ENCODE measurements at regions not wholly inside any gene's neighbourhood (a gene's known extent, or its start where the extent isn't known, plus 50 kb on each side); places are given as distances from the start of the nearest gene placed in this dataset.
"Not testable (repeated sequence)": the region's sequence is repeated elsewhere in the genome, so short reads cannot be mapped to it uniquely, and the experiment has no call there.

GRCh38 chr13:44676534-44676933 is 100.4 kb upstream of the TSC22D1 start:
- DNase-seq (ENCODE audit: extremely low read depth in 1 of 2, low read depth in 1 of 2), result no peak

GRCh38 chr13:44669534-44669933 is 93.4 kb upstream of the TSC22D1 start:
- no peak for DNase-seq (ENCODE audit: extremely low read depth in 1 of 2, low read depth in 1 of 2)

- no peak for DNase-seq (ENCODE audit: extremely low read depth in 1 of 2, low read depth in 1 of 2)
These were observed 92.6 kb upstream of the TSC22D1 start for GRCh38 chr13:44668688-44669087.

DNA sequence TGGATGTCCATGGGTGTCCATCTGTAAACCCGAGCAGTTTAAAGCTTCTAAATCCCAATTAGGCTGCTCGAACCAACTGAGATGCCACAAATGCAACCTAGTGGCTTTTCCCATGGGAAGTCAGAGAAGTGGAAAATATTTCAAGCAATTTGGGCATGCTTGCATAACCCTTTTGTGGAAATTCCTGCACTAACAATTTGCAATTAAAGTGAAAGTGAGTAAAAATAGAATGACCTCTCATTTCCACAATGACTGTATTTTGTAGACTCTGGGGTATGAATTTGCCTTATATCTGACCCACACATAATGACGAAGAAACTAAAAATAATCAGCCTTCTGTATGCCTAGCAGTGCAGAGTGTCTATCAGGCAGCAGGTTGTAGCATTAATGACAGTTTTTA is 91.8 kb upstream of the TSC22D1 start:
- DNase-seq (ENCODE audit: extremely low read depth in 1 of 2, low read depth in 1 of 2), result no peak

DNA sequence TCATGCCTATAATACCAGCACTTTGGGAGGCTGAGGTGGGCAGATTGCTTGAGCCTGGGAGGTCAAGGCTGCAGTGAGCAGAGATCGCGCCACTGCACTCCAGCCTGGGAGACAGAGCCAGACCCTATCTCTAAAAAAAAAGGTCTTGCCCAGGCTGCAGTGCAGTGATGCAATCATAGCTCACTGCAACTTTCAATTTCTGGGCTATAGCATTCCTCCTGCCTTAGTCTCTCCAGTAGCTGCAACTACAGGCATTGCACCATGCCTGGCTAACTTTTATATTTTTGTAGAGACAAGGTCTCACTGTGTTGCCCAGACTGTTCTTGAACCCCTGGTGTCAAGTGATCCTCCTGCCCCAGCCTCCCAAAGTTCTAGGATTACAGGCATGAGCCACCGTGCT is 90.4 kb upstream of the TSC22D1 start:
- not testable (repeated sequence) for DNase-seq (ENCODE audit: extremely low read depth in 1 of 2, low read depth in 1 of 2)

- no peak for DNase-seq (ENCODE audit: extremely low read depth in 1 of 2, low read depth in 1 of 2)
These were observed 88.2 kb upstream of the TSC22D1 start for GRCh38 chr13:44664308-44664707.

DNA sequence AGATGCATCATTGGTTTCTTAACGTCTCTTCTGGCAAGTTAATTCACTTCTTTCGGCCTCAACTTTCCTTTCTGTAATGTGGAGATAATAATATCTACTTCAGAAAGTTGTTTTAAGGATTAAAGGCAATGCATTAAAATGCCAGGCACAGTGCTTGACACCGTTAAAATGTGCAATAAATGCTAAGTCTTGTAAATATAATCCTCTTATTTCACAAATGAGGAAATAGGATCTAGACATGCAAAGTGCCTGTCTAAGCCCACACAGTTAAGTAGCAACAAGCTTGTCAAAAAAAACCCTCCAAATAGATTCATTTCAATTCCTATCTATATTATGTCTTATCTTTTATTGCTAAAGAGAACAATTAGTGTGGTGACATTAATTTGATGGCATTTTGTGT is 86.4 kb upstream of the TSC22D1 start:
- no peak for DNase-seq (ENCODE audit: extremely low read depth in 1 of 2, low read depth in 1 of 2)

DNA sequence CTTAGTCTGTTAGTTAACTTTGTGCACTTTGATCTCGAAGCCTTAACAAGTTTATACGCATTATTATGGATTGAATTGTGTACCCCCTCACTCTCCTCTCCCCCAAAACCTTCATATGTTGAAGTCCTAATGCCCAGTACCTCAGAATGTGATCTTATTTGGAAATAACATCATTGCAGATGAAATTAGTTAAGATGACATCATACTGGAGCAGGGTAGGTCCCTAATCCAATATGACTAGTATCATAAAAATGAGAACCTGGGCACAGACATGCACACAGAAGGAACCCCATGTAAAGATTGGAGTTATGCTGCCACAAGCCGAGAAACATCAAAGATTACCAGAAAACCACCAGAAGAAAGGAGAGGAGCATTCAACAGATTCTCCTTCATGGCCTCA is 85.8 kb upstream of the TSC22D1 start:
- DNase-seq (ENCODE audit: extremely low read depth in 1 of 2, low read depth in 1 of 2), result no peak

DNA sequence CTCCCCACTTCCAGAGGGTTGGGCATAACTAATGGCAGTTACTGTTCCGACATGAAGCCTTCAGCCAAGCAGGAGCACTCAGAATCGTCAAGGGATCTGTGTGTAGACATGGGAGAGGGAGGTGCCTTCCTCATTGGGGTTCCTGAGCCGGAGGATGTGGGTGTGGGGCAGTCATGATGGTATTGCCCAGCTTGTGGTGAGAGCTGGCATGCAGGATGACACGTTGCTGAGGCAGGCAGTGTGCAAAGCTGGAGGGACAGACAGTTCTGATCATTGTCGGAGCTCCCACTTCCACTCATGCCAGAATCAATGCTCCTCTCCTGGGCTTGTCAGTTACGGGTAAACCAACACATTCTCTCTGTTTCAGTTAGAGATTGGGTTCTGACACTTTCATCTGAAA is 83.9 kb upstream of the TSC22D1 start:
- DNase-seq (ENCODE audit: extremely low read depth in 1 of 2, low read depth in 1 of 2), result no peak

DNA sequence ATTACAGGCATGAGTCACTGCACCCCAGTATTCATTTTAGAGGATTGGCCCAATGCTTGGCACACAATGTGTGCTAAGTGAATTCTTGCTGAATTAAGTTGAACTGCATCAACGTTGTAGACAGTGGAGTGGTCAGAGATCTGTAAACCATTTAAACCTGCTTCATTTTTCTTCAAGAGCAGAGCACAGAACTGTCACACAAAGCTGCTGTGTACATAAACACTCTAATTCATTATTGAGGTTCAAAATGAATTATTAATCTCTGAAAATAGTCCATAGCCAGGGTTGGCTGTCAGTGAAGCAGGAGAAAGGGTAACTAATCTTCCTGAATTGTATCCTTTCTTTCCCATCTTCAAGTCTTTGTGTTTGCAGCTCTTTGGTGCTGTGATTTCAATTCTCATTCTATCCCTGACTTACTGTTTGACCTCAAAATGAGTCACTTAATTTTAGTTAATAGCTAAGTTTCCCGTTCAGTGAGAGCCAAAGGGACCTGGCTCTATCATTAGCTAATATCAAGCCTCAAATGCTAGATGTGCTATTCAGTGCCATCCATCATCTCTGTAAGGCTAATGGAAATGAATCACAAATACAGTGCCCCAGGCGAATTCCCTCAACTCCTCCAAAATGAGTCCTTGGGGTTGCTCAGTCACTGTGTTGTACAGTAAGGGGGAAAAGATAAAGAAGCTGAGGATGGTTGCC is 77.0 kb upstream of the TSC22D1 start:
- no peak for DNase-seq (ENCODE audit: extremely low read depth in 1 of 2, low read depth in 1 of 2)

DNA sequence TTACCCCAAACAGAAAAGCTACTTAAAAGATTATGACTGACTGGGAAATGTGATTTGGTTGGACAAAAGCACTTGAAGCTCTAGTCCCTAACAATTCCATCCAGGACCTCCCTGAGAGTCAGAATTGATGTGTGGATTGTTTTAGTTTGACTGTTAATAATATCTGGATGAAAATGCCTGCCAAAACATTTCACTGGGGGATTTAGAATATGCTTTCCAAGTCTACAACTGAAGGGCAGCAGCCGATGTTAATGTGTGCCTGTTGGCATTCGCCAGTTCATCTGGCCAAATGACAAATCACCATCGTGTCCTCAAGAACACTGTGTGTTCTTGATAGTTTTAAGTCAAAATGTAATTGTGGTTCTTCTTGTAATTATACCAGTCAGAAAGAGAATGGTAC is 76.0 kb upstream of the TSC22D1 start:
- no peak for DNase-seq (ENCODE audit: extremely low read depth in 1 of 2, low read depth in 1 of 2)

- DNase-seq (ENCODE audit: extremely low read depth in 1 of 2, low read depth in 1 of 2), result no peak
These were observed 75.6 kb upstream of the TSC22D1 start for GRCh38 chr13:44651724-44652123.

DNA sequence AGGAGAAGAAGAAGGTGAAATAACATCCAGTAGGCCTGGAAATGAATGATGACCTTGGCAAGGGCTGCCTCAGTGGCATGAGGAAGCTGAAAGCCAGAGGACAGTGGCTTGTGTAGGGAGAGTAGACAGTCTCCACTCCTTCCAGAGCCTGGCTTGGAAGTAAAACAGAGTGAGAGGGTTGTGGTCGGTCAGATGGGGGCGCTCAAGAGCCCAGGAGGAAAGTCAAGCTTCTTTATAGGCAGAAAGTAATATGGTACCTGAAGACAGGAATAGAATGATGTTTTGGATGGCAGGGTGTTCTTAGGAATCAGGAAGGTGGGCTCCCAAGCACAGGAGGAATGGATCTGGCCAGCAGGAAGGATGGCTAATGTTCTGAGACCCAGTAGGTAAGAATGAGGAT is 75.1 kb upstream of the TSC22D1 start:
- DNase-seq (ENCODE audit: extremely low read depth in 1 of 2, low read depth in 1 of 2), result no peak

DNA sequence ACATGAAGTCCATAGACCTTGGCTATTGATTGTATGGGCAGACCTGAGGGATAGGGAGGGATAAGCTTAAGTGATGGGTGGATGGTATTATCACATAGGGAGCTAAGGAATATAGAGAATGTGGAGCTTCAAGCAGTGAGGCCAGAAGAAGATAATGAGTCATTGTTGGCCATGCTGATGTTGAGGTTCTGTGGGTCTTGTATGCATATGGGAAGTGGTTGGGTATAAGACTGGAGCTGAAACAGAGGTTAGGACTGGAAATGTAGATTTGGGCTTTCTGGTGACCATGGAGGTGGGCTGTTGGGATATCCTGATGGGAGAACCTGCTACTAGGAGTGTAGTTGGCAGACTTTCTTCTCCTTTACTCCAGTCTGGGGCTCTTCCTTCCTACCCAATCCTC is 73.7 kb upstream of the TSC22D1 start:
- DNase-seq (ENCODE audit: extremely low read depth in 1 of 2, low read depth in 1 of 2), result no peak

DNA sequence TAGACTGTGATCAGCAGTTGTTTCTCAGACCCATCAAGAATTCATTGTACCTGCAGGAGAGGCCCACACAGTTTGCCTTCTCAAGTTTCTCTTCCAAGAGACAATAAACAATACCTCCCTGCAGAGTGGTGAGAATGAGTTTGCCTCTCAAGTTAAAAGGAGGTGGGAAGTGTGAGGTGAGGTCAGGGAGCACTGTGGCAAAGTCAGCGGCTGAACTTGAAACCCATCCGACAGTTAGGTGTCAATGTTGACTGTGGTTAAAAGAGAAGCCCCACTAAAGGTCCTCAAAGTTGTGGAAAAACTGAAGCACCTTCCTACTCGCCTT is 72.9 kb upstream of the TSC22D1 start:
- peak; percentile 22 to 40 for DNase-seq (ENCODE audit: extremely low read depth in 1 of 2, low read depth in 1 of 2)

GRCh38 chr13:44648392-44649103 is 72.4 kb upstream of the TSC22D1 start:
- no peak for DNase-seq (ENCODE audit: extremely low read depth in 1 of 2, low read depth in 1 of 2)

DNA sequence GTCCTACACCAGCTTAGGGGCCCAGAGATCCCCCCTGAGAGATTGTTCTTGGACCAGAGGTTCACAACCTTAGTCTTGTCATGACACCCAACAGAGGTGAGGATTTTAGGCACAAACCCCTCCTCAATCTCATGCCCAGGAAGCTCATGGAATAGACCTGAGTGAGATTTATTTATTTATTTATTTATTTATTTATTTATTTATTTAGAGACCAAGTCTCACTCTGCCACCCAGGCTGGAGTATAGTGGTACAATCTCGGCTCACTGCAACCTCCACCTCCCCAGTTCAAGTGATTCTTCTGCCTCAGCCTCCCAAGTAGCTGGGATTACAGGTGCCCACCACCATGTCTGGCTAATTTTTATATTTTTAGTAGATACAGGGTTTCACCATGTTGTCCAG is 71.4 kb upstream of the TSC22D1 start:
- not testable (repeated sequence) for DNase-seq (ENCODE audit: extremely low read depth in 1 of 2, low read depth in 1 of 2)

- no peak for DNase-seq (ENCODE audit: extremely low read depth in 1 of 2, low read depth in 1 of 2)
These were observed 69.9 kb upstream of the TSC22D1 start for GRCh38 chr13:44646044-44646443.

DNA sequence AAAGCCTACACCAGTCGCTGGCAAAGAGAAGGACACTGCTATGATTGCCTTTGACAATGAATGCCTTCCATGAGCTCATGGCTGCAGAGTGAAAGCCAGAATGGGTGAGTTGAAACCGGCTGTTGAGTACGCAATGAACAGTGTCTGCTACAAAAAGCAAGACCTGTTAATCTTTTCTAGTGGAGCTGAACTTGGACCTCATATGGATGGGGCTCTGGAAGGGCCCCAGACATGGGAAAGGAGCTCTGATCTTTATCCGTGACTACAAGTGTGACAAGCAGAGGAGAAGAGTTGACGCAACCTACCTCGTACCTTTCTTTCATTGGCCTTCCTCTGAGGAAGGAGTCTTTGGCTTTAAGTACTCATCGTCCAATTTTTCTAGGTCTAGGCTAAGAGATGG is 67.1 kb upstream of the TSC22D1 start:
- DNase-seq (ENCODE audit: extremely low read depth in 1 of 2, low read depth in 1 of 2), result no peak

DNA sequence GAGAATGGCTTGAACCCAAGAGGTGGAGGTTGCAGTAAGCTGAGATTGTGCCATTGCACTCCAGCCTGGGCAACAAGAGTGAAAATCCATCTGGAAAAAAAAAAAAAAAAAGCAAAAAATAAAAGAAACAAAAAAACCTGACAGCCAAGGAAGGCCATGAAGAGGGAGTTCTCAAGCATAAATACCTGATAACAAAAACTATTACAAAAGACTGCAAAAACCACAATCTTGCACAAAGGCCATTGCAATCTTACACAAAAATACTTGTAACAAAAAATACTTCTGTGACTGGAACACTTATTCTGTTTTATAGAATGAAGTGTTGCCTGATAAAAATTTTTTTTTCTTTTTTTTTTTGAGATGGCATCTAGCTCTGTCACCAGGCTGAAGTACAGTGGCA is 61.5 kb upstream of the TSC22D1 start:
- no peak for DNase-seq (ENCODE audit: extremely low read depth in 1 of 2, low read depth in 1 of 2)

GRCh38 chr13:44629465-44630183 is 53.5 kb upstream of the TSC22D1 start:
- DNase-seq (ENCODE audit: extremely low read depth in 1 of 2, low read depth in 1 of 2), result no peak

- DNase-seq (ENCODE audit: extremely low read depth in 1 of 2, low read depth in 1 of 2), result not testable (repeated sequence)
These were observed 52.7 kb upstream of the TSC22D1 start for GRCh38 chr13:44628826-44629225.
